Testis (tissue), 2 donors: ENCODE measurements at regions not wholly inside any gene's neighbourhood (a gene's known extent, or its start where the extent isn't known, plus 50 kb on each side); places are given as distances from the start of the nearest gene placed in this dataset.

Source experiments
- CTCF ChIP-seq, 3 experiments: fragments of 450-650 bp in 2 of 3; fragments of 200-600 bp in 1 of 3; sonication (generic) in 1 of 3; IDR thresholded peaks; one replicate each; pipeline ENCODE4 v1.5.1; 2016 to 2019; ENCODE audit warnings: antibody characterized with exemption in 3 of 3, mild to moderate bottlenecking in 2 of 3, moderate library complexity in 1 of 3
- POLR2A ChIP-seq: fragments of 450-650 bp; IDR thresholded peaks from one replicate; pipeline ENCODE4 v1.6.1; 2017; ENCODE audit warnings: antibody characterized with exemption, mild to moderate bottlenecking, moderate library complexity

GRCh38 chr20:57932227-57932864, 222.5 kb upstream of the PMEPA1 start:
- no peak for TF ChIP-seq CTCF (IDR thresholded peaks at IDR 0.05)
- TF ChIP-seq POLR2A, result no peak
